ENCODE measurements at regions not wholly inside any gene's neighbourhood (a gene's known extent, or its start where the extent isn't known, plus 50 kb on each side); places are given as distances from the start of the nearest gene placed in this dataset.

- H2BK5ac ChIP-seq (ENCODE audit: low read length) = no peak overlapping the region
- H3K56ac ChIP-seq (ENCODE audit: low read length) = no peak overlapping the region
- H2BK15ac ChIP-seq (replicated peaks; ENCODE audit: low read depth) = no peak overlapping the region
- no peak overlapping the region for H4K5ac ChIP-seq (ENCODE audit: low read length)
- no peak overlapping the region for H2AK5ac ChIP-seq (ENCODE audit: low read length)
- no peak overlapping the region for H3K23ac ChIP-seq (ENCODE audit: low read length)
- no peaks in the 10 kb centered on the region for H3K4me1 ChIP-seq (ENCODE audit: control insufficient read depth, low read depth, low read length)
- H3K27me3 ChIP-seq (ENCODE audit: insufficient read depth, low read length, poor library complexity) = no peaks in the 10 kb centered on the region
- H4K8ac ChIP-seq (ENCODE audit: low read depth, low read length) = no peak overlapping the region
- no peak for DNase-seq
- no CpG with 5 or more reads among the region's 6 CpGs for WGBS (ENCODE audit: extremely low coverage, insufficient coverage, low lambda C conversion rate)
- H3K79me2 ChIP-seq (ENCODE audit: control insufficient read depth, insufficient read depth, low read length) = no peaks in the 10 kb centered on the region
- no peak overlapping the region for H3K27ac ChIP-seq (ENCODE audit: low read depth, low read length)
- no peak overlapping the region for H2BK120ac ChIP-seq (ENCODE audit: low read depth, low read length)
- H3K9ac ChIP-seq (ENCODE audit: low read length) = no peak overlapping the region
- H3K4me3 ChIP-seq (ENCODE audit: low read length) = no peak overlapping the region
- no peaks in the 10 kb centered on the region for H3K79me1 ChIP-seq (ENCODE audit: low read length)
- H3K36me3 ChIP-seq (ENCODE audit: control insufficient read depth, insufficient read depth, low read length) = no peaks in the 10 kb centered on the region
- no peak overlapping the region for H3K4me2 ChIP-seq (ENCODE audit: low read length)
- no peak overlapping the region for H3K4ac ChIP-seq (ENCODE audit: low read depth, low read length)
- H3K18ac ChIP-seq (ENCODE audit: low read length) = no peak overlapping the region
These were observed 79.5 kb downstream of the BLID start for GRCh38 chr11:122036493-122036892.

- H4K5ac ChIP-seq (ENCODE audit: low read length) = no peak overlapping the region
- no peaks in the 10 kb centered on the region for H3K36me3 ChIP-seq (ENCODE audit: control insufficient read depth, insufficient read depth, low read length)
- H2BK120ac ChIP-seq (ENCODE audit: low read depth, low read length) = no peak overlapping the region
- H3K23ac ChIP-seq (ENCODE audit: low read length) = no peak overlapping the region
- no peak overlapping the region for H3K27ac ChIP-seq (ENCODE audit: low read depth, low read length)
- H3K4me1 ChIP-seq (ENCODE audit: control insufficient read depth, low read depth, low read length) = no peaks in the 10 kb centered on the region
- no CpG with 5 or more reads among the region's 1 CpG for WGBS (ENCODE audit: extremely low coverage, insufficient coverage, low lambda C conversion rate)
- H4K8ac ChIP-seq (ENCODE audit: low read depth, low read length) = no peak overlapping the region
- no peak overlapping the region for H2BK15ac ChIP-seq (replicated peaks; ENCODE audit: low read depth)
- no peak overlapping the region for H3K4me2 ChIP-seq (ENCODE audit: low read length)
- H3K79me2 ChIP-seq (ENCODE audit: control insufficient read depth, insufficient read depth, low read length) = no peaks in the 10 kb centered on the region
- H2BK5ac ChIP-seq (ENCODE audit: low read length) = no peak overlapping the region
- no peak overlapping the region for H3K56ac ChIP-seq (ENCODE audit: low read length)
- H3K18ac ChIP-seq (ENCODE audit: low read length) = no peak overlapping the region
- DNase-seq = no peak
- H2AK5ac ChIP-seq (ENCODE audit: low read length) = no peak overlapping the region
- no peak overlapping the region for H3K9ac ChIP-seq (ENCODE audit: low read length)
- no peaks in the 10 kb centered on the region for H3K79me1 ChIP-seq (ENCODE audit: low read length)
- H3K4ac ChIP-seq (ENCODE audit: low read depth, low read length) = no peak overlapping the region
- no peaks in the 10 kb centered on the region for H3K27me3 ChIP-seq (ENCODE audit: insufficient read depth, low read length, poor library complexity)
- H3K4me3 ChIP-seq (ENCODE audit: low read length) = no peak overlapping the region
These were observed 80.0 kb downstream of the BLID start for GRCh38 chr11:122036018-122036417.

DNA sequence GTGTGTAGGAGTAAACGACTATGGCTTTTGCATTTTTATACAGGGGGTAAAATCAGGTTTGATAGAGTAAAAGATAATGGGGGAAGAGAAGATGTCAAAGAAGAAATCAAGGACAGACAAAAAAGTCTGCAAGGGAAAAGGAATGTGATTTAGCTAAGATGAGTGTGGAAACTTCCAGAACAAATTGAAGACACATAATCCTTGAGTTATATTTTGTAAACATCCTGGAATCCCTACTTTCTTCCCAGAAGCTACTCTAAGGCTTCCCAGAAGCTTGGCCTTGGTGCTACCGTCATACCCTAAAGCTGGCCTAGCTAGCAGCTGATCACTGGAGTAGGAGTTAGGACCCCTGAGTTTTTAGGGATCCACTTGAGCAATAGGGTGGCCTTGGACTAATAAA, 82.4 kb downstream of the BLID start:
- WGBS (ENCODE audit: extremely low coverage, insufficient coverage, low lambda C conversion rate) = no CpG with 5 or more reads among the region's 2 CpGs
- no peaks in the 10 kb centered on the region for H3K4me1 ChIP-seq (ENCODE audit: control insufficient read depth, low read depth, low read length)
- no peak overlapping the region for H3K18ac ChIP-seq (ENCODE audit: low read length)
- no peak overlapping the region for H4K8ac ChIP-seq (ENCODE audit: low read depth, low read length)
- no peak overlapping the region for H3K27ac ChIP-seq (ENCODE audit: low read depth, low read length)
- no peaks in the 10 kb centered on the region for H3K79me1 ChIP-seq (ENCODE audit: low read length)
- no peaks in the 10 kb centered on the region for H3K27me3 ChIP-seq (ENCODE audit: insufficient read depth, low read length, poor library complexity)
- H2BK120ac ChIP-seq (ENCODE audit: low read depth, low read length) = peak overlapping the region; percentile 84
- H3K36me3 ChIP-seq (ENCODE audit: control insufficient read depth, insufficient read depth, low read length) = no peaks in the 10 kb centered on the region
- H3K9ac ChIP-seq (ENCODE audit: low read length) = no peak overlapping the region
- no peak overlapping the region for H2BK5ac ChIP-seq (ENCODE audit: low read length)
- H2BK15ac ChIP-seq (replicated peaks; ENCODE audit: low read depth) = no peak overlapping the region
- H2AK5ac ChIP-seq (ENCODE audit: low read length) = no peak overlapping the region
- no peak overlapping the region for H4K5ac ChIP-seq (ENCODE audit: low read length)
- H3K4me2 ChIP-seq (ENCODE audit: low read length) = no peak overlapping the region
- no peak for DNase-seq
- no peaks in the 10 kb centered on the region for H3K79me2 ChIP-seq (ENCODE audit: control insufficient read depth, insufficient read depth, low read length)
- no peak overlapping the region for H3K4ac ChIP-seq (ENCODE audit: low read depth, low read length)
- no peak overlapping the region for H3K4me3 ChIP-seq (ENCODE audit: low read length)
- H3K56ac ChIP-seq (ENCODE audit: low read length) = no peak overlapping the region
- H3K23ac ChIP-seq (ENCODE audit: low read length) = no peak overlapping the region

DNA sequence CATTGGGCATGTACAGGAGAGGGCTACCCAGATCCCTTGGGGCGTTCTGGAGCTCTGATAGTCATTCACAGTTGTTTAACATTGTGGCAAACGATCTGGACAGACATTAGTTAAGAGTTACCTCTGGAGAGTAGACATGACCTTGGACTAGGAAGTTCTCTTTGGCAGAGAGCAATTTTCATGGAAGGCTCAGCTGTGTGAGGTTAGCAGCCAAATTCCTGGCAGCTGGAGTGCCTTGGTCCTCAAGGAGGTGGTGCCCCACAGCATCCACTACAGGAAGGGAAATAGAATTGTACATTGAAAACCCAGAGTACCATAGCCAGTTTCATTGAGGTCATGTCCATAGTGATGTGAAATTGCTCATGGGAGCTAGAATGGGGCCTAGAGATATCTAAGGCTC, 82.8 kb downstream of the BLID start:
- Histone ChIP-seq H3K4me2 (ENCODE audit: low read length) (no peak overlapping the region), H3K4ac (ENCODE audit: low read depth, low read length) (no peak overlapping the region), H3K4me1 (ENCODE audit: control insufficient read depth, low read depth, low read length) (no peaks in the 10 kb centered on the region), H2BK15ac (replicated peaks; ENCODE audit: low read depth) (no peak overlapping the region), H4K8ac (ENCODE audit: low read depth, low read length) (no peak overlapping the region), H3K23ac (ENCODE audit: low read length) (no peak overlapping the region), H3K4me3 (ENCODE audit: low read length) (no peak overlapping the region), H2BK120ac (ENCODE audit: low read depth, low read length) (no peak overlapping the region), H3K79me1 (ENCODE audit: low read length) (no peaks in the 10 kb centered on the region), H3K27ac (ENCODE audit: low read depth, low read length) (no peak overlapping the region), H3K56ac (ENCODE audit: low read length) (no peak overlapping the region), H3K27me3 (ENCODE audit: insufficient read depth, low read length, poor library complexity) (no peaks in the 10 kb centered on the region), H3K18ac (ENCODE audit: low read length) (no peak overlapping the region), H3K79me2 (ENCODE audit: control insufficient read depth, insufficient read depth, low read length) (no peaks in the 10 kb centered on the region), H4K5ac (ENCODE audit: low read length) (no peak overlapping the region), H3K9ac (ENCODE audit: low read length) (no peak overlapping the region), H2AK5ac (ENCODE audit: low read length) (no peak overlapping the region), H3K36me3 (ENCODE audit: control insufficient read depth, insufficient read depth, low read length) (no peaks in the 10 kb centered on the region), H2BK5ac (ENCODE audit: low read length) (no peak overlapping the region)
- no peak for DNase-seq
- no CpG with 5 or more reads among the region's 2 CpGs for WGBS (ENCODE audit: extremely low coverage, insufficient coverage, low lambda C conversion rate)

DNA sequence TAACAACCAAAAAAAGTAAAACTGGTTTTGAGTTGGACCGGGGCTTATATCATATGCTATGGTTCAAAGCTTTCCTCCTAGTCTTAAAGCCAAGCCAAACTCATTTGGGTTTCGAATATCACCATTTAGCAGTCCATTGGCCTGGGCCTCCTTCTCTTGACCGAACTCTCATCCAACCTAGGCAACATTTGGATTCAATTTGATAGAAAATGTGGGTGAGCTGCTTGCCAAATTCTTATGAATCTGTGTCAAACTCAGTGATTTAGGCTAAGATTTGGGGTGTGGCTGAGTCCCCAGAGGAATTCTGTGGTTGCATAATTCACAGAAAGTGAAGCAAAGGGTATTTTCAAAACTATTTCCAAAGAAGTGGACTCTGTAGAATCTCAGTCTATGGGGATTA, 83.7 kb downstream of the BLID start:
- no peak overlapping the region for H3K4ac ChIP-seq (ENCODE audit: low read depth, low read length)
- no peak overlapping the region for H4K8ac ChIP-seq (ENCODE audit: low read depth, low read length)
- no peak overlapping the region for H3K27ac ChIP-seq (ENCODE audit: low read depth, low read length)
- H3K36me3 ChIP-seq (ENCODE audit: control insufficient read depth, insufficient read depth, low read length) = no peaks in the 10 kb centered on the region
- no peak for DNase-seq
- no peak overlapping the region for H3K18ac ChIP-seq (ENCODE audit: low read length)
- no peaks in the 10 kb centered on the region for H3K79me2 ChIP-seq (ENCODE audit: control insufficient read depth, insufficient read depth, low read length)
- no peak overlapping the region for H3K4me3 ChIP-seq (ENCODE audit: low read length)
- H3K4me2 ChIP-seq (ENCODE audit: low read length) = no peak overlapping the region
- no peak overlapping the region for H2BK5ac ChIP-seq (ENCODE audit: low read length)
- H3K9ac ChIP-seq (ENCODE audit: low read length) = no peak overlapping the region
- H3K79me1 ChIP-seq (ENCODE audit: low read length) = no peaks in the 10 kb centered on the region
- H2BK120ac ChIP-seq (ENCODE audit: low read depth, low read length) = no peak overlapping the region
- no peak overlapping the region for H2BK15ac ChIP-seq (replicated peaks; ENCODE audit: low read depth)
- no peak overlapping the region for H2AK5ac ChIP-seq (ENCODE audit: low read length)
- no peak overlapping the region for H3K56ac ChIP-seq (ENCODE audit: low read length)
- WGBS (ENCODE audit: extremely low coverage, insufficient coverage, low lambda C conversion rate) = no CpG with 5 or more reads among the region's 3 CpGs
- no peaks in the 10 kb centered on the region for H3K4me1 ChIP-seq (ENCODE audit: control insufficient read depth, low read depth, low read length)
- H4K5ac ChIP-seq (ENCODE audit: low read length) = no peak overlapping the region
- no peaks in the 10 kb centered on the region for H3K27me3 ChIP-seq (ENCODE audit: insufficient read depth, low read length, poor library complexity)
- H3K23ac ChIP-seq (ENCODE audit: low read length) = no peak overlapping the region

GRCh38 chr11:122031813-122032212, 84.2 kb downstream of the BLID start:
- WGBS (ENCODE audit: extremely low coverage, insufficient coverage, low lambda C conversion rate) = no CpG with 5 or more reads among the region's 1 CpG
- Histone ChIP-seq H3K4me3 (ENCODE audit: low read length) (no peak overlapping the region), H3K23ac (ENCODE audit: low read length) (no peak overlapping the region), H3K9ac (ENCODE audit: low read length) (no peak overlapping the region), H2BK15ac (replicated peaks; ENCODE audit: low read depth) (no peak overlapping the region), H3K79me2 (ENCODE audit: control insufficient read depth, insufficient read depth, low read length) (no peaks in the 10 kb centered on the region), H3K56ac (ENCODE audit: low read length) (no peak overlapping the region), H2BK120ac (ENCODE audit: low read depth, low read length) (no peak overlapping the region), H3K27me3 (ENCODE audit: insufficient read depth, low read length, poor library complexity) (no peaks in the 10 kb centered on the region), H3K4ac (ENCODE audit: low read depth, low read length) (no peak overlapping the region), H2BK5ac (ENCODE audit: low read length) (no peak overlapping the region), H4K8ac (ENCODE audit: low read depth, low read length) (no peak overlapping the region), H2AK5ac (ENCODE audit: low read length) (no peak overlapping the region), H3K36me3 (ENCODE audit: control insufficient read depth, insufficient read depth, low read length) (no peaks in the 10 kb centered on the region), H3K27ac (ENCODE audit: low read depth, low read length) (no peak overlapping the region), H3K79me1 (ENCODE audit: low read length) (no peaks in the 10 kb centered on the region), H3K4me1 (ENCODE audit: control insufficient read depth, low read depth, low read length) (no peaks in the 10 kb centered on the region), H3K18ac (ENCODE audit: low read length) (no peak overlapping the region), H4K5ac (ENCODE audit: low read length) (no peak overlapping the region), H3K4me2 (ENCODE audit: low read length) (no peak overlapping the region)
- no peak for DNase-seq
